Adrenal gland (tissue), 9 donors: ENCODE measurements at regions not wholly inside any gene's neighbourhood (a gene's known extent, or its start where the extent isn't known, plus 50 kb on each side); places are given as distances from the start of the nearest gene placed in this dataset.
A peak's percentile ranks its signal among the peaks of the same experiment; 100 is the strongest.

Experiments
- DNase-seq, 7 donors: peaks; one replicate each; pipeline ENCODE4 v3.0.0-alpha.2; 2019 to 2020
- H3K27ac ChIP-seq, 5 donors: fragments of 200-600 bp; sonication (generic) in 4 of 5; 1 replicate in 3 of 5; 2 replicates in 2 of 5; pipeline versions ENCODE4 v1.5.1 to v1.8.0; 2016 to 2020; ENCODE audit warnings: mild to moderate bottlenecking in 1 of 5
- H3K27me3 ChIP-seq: fragments of 200-600 bp; 2 replicates; pipeline ENCODE4 v1.8.0; 2021
- H3K36me3 ChIP-seq, 2 donors: fragments of 200-600 bp; replicated peaks in 1 of 2; 1 replicate in 1 of 2; 2 replicates in 1 of 2; pipeline versions ENCODE4 v1.5.1 to v1.8.0; 2018 to 2022
- H3K4me1 ChIP-seq, 2 donors: fragments of 200-600 bp; replicated peaks in 1 of 2; 1 replicate in 1 of 2; 2 replicates in 1 of 2; pipeline versions ENCODE4 v1.5.1 to v1.8.0; 2018 to 2021
- H3K4me3 ChIP-seq, 4 donors: fragments of 200-600 bp; sonication (generic) in 3 of 4; one replicate each; pipeline ENCODE4 v1.5.1; 2016 to 2018
- H3K9me3 ChIP-seq, 3 donors: fragments of 200-600 bp; sonication (generic) in 1 of 3; replicated peaks in 1 of 3; 1 replicate in 2 of 3; 2 replicates in 1 of 3; pipeline versions ENCODE4 v1.5.1 to v1.8.0; 2016 to 2021
- POLR2A ChIP-seq, 2 donors: fragments of 450-650 bp; IDR thresholded peaks; one replicate each; pipeline ENCODE4 v1.6.1; 2017; ENCODE audit warnings: antibody characterized with exemption in 2 of 2, mild to moderate bottlenecking in 2 of 2, moderate library complexity in 1 of 2
- WGBS, 4 donors: extraction: QIAGEN DNeasy Blood & Tissue Kit in 2 of 4; methylation state at CpG; one replicate each; pipeline versions ENCODE4 v1.1.5 to v1.1.7; 2013 to 2017; 5-methylcytosine and 5-hydroxymethylcytosine counted together
- intact Hi-C, 2 donors: fragments of 100-400 bp; cut with DNase I; formaldehyde crosslinking; loops; one replicate each; pipeline versions ENCODE4 v1.14.1 to v1.15.0; 2022 to 2023
- TF ChIP-seq, protein P1 (sequence below), 6 experiments: fragments of 450-650 bp in 4 of 6; fragments of 200-600 bp in 2 of 6; sonication (generic) in 1 of 6; IDR thresholded peaks; 1 replicate in 5 of 6; 2 replicates in 1 of 6; pipeline versions ENCODE4 v1.5.1 to v1.8.0; 2016 to 2021; ENCODE audit warnings: antibody characterized with exemption in 6 of 6, mild to moderate bottlenecking in 2 of 6, moderate library complexity in 1 of 6
- donor health status: healthy with polysubstance abuse.
- donor health status: Bipolar disorder and iron deficiency.
- donor health status: DM: yes; HTN: yes; CAD: no.
- donor health status: DM: no; HTN: no; CAD: no.
- donor health status: DM: no; HTN: no; CAD: no.

DNA sequence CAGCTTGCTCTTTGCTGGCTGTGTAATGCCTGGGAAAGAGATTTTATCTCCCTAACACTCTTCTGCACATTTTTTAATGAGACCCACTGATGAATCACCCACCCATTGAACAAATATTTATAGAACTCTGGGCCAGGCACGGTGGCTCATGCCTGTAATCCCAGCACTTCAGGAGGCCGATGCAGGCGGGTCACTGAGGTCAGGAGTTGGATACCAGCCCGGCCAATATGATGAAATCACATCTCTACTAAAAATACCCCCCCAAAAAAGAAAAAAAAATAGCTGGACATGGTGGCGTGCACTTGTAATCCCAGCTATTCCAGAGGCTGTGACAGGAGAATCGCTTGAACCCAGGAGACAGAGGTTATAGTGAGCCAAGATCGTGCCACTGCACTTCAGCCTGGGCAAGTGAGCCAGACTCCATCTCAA is 82.1 kb upstream of the SIRPA start:
- Histone ChIP-seq H3K36me3 (no peaks in the 10 kb centered on the region), H3K4me3 (no peak overlapping the region), H3K4me1 (peaks cover 20 to 35% of the 10 kb centered on the region in 2 donors), H3K27me3 (no peaks in the 10 kb centered on the region), H3K9me3 (no peaks in the 10 kb centered on the region), H3K27ac (peak overlapping the region in 1 of 5 donors; percentile 34)
- WGBS, 4 donors: 20 to 23% (median 22%) methylated on average over 7 of the region's 7 CpGs
- no peak for TF ChIP-seq POLR2A (IDR thresholded peaks at IDR 0.05)
- intact Hi-C loops: no loop called here
- peak; percentile 68 to 90 (median 88) for DNase-seq

DNA sequence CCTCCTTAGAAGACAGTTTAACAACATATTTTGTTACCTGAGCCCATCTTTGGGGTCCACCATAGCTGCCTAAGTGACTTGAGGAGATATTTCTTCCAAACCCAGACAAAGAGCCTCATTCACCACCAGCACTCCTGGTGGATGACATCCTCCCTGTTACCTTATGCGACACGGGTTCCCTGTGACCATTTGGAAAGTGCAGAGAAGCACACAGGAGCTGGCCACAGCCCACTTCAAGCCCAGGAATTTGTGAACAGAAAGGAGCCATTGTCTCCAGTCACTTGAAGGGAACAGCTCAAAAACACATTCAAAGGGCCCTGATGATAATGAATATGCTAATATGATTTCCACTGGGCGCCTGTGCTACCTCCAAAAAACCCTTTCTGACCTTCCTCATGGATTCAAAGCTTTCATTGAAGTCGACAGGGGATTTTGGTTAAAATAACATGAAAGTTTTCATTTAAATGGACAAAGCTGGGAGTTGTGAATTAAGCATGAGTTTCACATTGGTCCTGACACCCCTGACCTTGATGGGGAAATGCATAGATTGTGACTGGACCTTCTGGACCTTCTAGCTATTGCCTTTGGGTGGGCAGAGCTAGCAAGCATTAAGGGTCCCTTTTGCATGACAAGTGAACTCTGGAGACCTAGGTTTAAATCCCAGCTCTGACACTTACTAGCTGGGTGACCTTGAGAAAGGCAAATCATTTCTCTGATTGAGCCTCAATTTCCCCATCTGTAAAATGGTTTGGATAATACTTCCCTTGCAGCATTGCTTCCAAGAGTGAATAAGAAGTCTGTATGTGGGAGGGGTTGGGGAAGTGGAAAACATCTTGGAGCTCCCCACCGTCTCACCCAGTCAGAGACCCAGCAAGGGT is 83.3 kb upstream of the SIRPA start:
- no peak for DNase-seq
- peak overlapping the region in 1 of 5 donors; percentile 39 for H3K27ac ChIP-seq
- no peak overlapping the region for H3K4me3 ChIP-seq
- H3K4me1 ChIP-seq: peaks cover 12 to 26% of the 10 kb centered on the region in 2 donors
- TF ChIP-seq POLR2A (IDR thresholded peaks at IDR 0.05): no peak
- TF ChIP-seq, protein P1, sequence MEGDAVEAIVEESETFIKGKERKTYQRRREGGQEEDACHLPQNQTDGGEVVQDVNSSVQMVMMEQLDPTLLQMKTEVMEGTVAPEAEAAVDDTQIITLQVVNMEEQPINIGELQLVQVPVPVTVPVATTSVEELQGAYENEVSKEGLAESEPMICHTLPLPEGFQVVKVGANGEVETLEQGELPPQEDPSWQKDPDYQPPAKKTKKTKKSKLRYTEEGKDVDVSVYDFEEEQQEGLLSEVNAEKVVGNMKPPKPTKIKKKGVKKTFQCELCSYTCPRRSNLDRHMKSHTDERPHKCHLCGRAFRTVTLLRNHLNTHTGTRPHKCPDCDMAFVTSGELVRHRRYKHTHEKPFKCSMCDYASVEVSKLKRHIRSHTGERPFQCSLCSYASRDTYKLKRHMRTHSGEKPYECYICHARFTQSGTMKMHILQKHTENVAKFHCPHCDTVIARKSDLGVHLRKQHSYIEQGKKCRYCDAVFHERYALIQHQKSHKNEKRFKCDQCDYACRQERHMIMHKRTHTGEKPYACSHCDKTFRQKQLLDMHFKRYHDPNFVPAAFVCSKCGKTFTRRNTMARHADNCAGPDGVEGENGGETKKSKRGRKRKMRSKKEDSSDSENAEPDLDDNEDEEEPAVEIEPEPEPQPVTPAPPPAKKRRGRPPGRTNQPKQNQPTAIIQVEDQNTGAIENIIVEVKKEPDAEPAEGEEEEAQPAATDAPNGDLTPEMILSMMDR (IDR thresholded peaks at IDR 0.05): no peak
- no peaks in the 10 kb centered on the region for H3K27me3 ChIP-seq
- H3K36me3 ChIP-seq: no peaks in the 10 kb centered on the region
- intact Hi-C loops: no loop called here
- 59 to 88% (median 70%) methylated on average over 5 of the region's 5 CpGs for WGBS, 4 donors
- H3K9me3 ChIP-seq: no peaks in the 10 kb centered on the region

DNA sequence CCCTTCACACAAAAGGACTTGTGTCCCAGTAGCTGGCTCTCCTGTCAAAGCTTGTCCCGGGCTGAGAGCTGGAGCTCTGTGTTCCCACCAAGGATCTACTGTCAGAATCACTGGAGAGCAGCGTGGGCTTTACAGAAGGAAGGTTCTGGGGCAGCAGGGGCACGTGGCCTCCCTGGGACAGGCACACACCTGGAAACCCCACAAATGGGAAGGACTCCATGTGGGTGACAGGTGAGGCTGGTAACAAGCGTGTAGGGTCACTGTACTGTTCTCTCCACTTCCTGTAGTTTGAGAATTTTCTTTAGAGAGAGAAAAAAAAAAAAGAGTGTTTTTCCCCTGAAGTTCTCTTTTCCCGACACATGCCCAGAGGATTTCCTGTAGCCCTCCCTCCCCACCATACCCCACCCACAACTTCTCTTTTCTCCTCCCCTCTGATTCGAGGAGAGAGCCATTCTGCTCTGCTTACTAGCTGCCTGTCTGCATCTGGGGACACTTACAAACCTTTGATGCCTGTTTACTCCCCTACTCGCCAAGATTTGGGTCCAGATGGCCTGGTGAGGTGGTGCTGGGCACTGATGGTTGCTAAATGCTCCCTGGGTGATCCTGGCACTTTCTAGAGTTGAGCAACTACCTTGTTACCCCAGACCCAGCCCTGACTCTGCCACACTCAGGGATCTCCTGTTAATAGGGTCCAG is 84.1 kb upstream of the SIRPA start:
- Histone ChIP-seq H3K27me3 (no peaks in the 10 kb centered on the region), H3K4me1 (peaks cover 4 to 18% of the 10 kb centered on the region in 2 donors), H3K36me3 (no peaks in the 10 kb centered on the region), H3K9me3 (no peaks in the 10 kb centered on the region), H3K27ac (peak overlapping the region in 2 of 5 donors; percentile 39 to 57), H3K4me3 (no peak overlapping the region)
- intact Hi-C loops: no loop called here
- WGBS, 4 donors: 51 to 67% (median 56%) methylated on average over 7 of the region's 7 CpGs
- no peak for TF ChIP-seq POLR2A (IDR thresholded peaks at IDR 0.05)
- TF ChIP-seq, protein P1 (IDR thresholded peaks at IDR 0.05): no peak
- peak in 4 of 7 donors; percentile 27 to 57 (median 44) for DNase-seq

DNA sequence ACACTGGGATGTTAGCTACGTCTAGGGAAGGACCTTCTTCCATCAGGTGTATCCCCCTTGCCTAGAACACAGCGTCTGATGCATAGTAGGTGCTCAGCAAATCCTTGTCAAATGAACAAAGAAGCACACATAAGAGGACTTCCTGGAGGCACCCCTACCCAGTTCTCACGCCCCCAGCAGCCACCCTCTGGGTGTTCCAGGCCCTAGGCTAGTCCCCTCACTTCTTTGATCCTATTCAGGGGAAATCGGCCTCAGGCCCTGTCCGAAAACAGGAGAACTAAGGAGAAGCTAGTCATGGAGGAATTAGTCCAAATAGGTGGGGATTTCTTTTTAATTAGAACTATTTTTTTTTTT is 84.7 kb upstream of the SIRPA start:
- peak overlapping the region in 2 of 5 donors; percentile 39 to 57 for H3K27ac ChIP-seq

More for the DNA sequence above, 84.7 kb upstream of the SIRPA start:
- 74 to 83% (median 79%) methylated on average over 5 of the region's 5 CpGs for WGBS, 4 donors
- no peaks in the 10 kb centered on the region for H3K27me3 ChIP-seq
- no peaks in the 10 kb centered on the region for H3K9me3 ChIP-seq
- no peak for DNase-seq
- intact Hi-C loops: no loop called here
- no peaks in the 10 kb centered on the region for H3K36me3 ChIP-seq
- H3K4me3 ChIP-seq: no peak overlapping the region
- TF ChIP-seq, protein P1 (IDR thresholded peaks at IDR 0.05): no peak
- no peak for TF ChIP-seq POLR2A (IDR thresholded peaks at IDR 0.05)
- H3K4me1 ChIP-seq: peaks cover 4 to 13% of the 10 kb centered on the region in 2 donors
